ENCODE measurements at regions not wholly inside any gene's neighbourhood (a gene's known extent, or its start where the extent isn't known, plus 50 kb on each side); places are given as distances from the start of the nearest gene placed in this dataset.
"Not testable (repeated sequence)": the region's sequence is repeated elsewhere in the genome, so short reads cannot be mapped to it uniquely, and the experiment has no call there.

GRCh38 chr13:104967836-104968630, 1567.4 kb downstream of the EFNB2 start:
- no peak for DNase-seq (ENCODE audit: low read depth in 2 of 2)

GRCh38 chr13:104967376-104967775, 1568.1 kb downstream of the EFNB2 start:
- DNase-seq (ENCODE audit: low read depth in 2 of 2), result no peak

GRCh38 chr13:104962411-104962810, 1573.1 kb downstream of the EFNB2 start:
- no peak for DNase-seq (ENCODE audit: low read depth in 2 of 2)

GRCh38 chr13:104961246-104961645, 1574.2 kb downstream of the EFNB2 start:
- DNase-seq (ENCODE audit: low read depth in 2 of 2), result no peak

- no peak for DNase-seq (ENCODE audit: low read depth in 2 of 2)
These were observed 1581.3 kb downstream of the EFNB2 start for GRCh38 chr13:104954210-104954609.

- DNase-seq (ENCODE audit: low read depth in 2 of 2), result no peak
These were observed 1581.9 kb downstream of the EFNB2 start for GRCh38 chr13:104953588-104953987.

- DNase-seq (ENCODE audit: low read depth in 2 of 2), result no peak
These were observed 1585.4 kb downstream of the EFNB2 start for GRCh38 chr13:104949840-104950740.

- DNase-seq (ENCODE audit: low read depth in 2 of 2), result no peak
These were observed 1591.3 kb downstream of the EFNB2 start for GRCh38 chr13:104944176-104944575.

GRCh38 chr13:104943331-104943730, 1592.1 kb downstream of the EFNB2 start:
- DNase-seq (ENCODE audit: low read depth in 2 of 2), result no peak

GRCh38 chr13:104937881-104938280, 1597.6 kb downstream of the EFNB2 start:
- no peak for DNase-seq (ENCODE audit: low read depth in 2 of 2)

- DNase-seq (ENCODE audit: low read depth in 2 of 2), result no peak
These were observed 1599.2 kb downstream of the EFNB2 start for GRCh38 chr13:104936304-104936703.

- not testable (repeated sequence) for DNase-seq (ENCODE audit: low read depth in 2 of 2)
These were observed 1614.9 kb downstream of the EFNB2 start for GRCh38 chr13:104920513-104920912.

GRCh38 chr13:104920091-104920490, 1615.4 kb downstream of the EFNB2 start:
- no peak for DNase-seq (ENCODE audit: low read depth in 2 of 2)

GRCh38 chr13:104900191-104900817, 1635.2 kb downstream of the EFNB2 start:
- no peak for DNase-seq (ENCODE audit: low read depth in 2 of 2)

GRCh38 chr13:104898484-104898883, 1637.0 kb downstream of the EFNB2 start:
- DNase-seq (ENCODE audit: low read depth in 2 of 2), result no peak

GRCh38 chr13:104895521-104895920, 1639.9 kb downstream of the EFNB2 start:
- DNase-seq (ENCODE audit: low read depth in 2 of 2), result no peak

- peak in 1 of 2 donors; percentile 1 for DNase-seq (ENCODE audit: low read depth in 2 of 2)
These were observed 1660.3 kb downstream of the EFNB2 start for GRCh38 chr13:104875038-104875754.

- DNase-seq (ENCODE audit: low read depth in 2 of 2), result no peak
These were observed 1663.3 kb downstream of the EFNB2 start for GRCh38 chr13:104872153-104872552.

- no peak for DNase-seq (ENCODE audit: low read depth in 2 of 2)
These were observed 1664.0 kb downstream of the EFNB2 start for GRCh38 chr13:104871456-104871855.

GRCh38 chr13:104869501-104869900, 1666.0 kb downstream of the EFNB2 start:
- no peak for DNase-seq (ENCODE audit: low read depth in 2 of 2)

- no peak for DNase-seq (ENCODE audit: low read depth in 2 of 2)
These were observed 1666.7 kb downstream of the EFNB2 start for GRCh38 chr13:104868806-104869205.

- no peak for DNase-seq (ENCODE audit: low read depth in 2 of 2)
These were observed 1679.9 kb downstream of the EFNB2 start for GRCh38 chr13:104855581-104855980.
